ENCODE measurements at regions not wholly inside any gene's neighbourhood (a gene's known extent, or its start where the extent isn't known, plus 50 kb on each side); places are given as distances from the start of the nearest gene placed in this dataset.
"Not testable (repeated sequence)": the region's sequence is repeated elsewhere in the genome, so short reads cannot be mapped to it uniquely, and the experiment has no call there.

- H3K4me1 ChIP-seq: no peaks in the 10 kb centered on the region
- no peak overlapping the region for H3K4me2 ChIP-seq (ENCODE audit: low read length)
- no peaks in the 10 kb centered on the region for H3K36me3 ChIP-seq (ENCODE audit: control insufficient read depth, insufficient read depth, low read length)
- no peak overlapping the region for H3K27ac ChIP-seq
- no peak overlapping the region for H3K4me3 ChIP-seq (ENCODE audit: low read depth, low read length)
- no peaks in the 10 kb centered on the region for H3K79me2 ChIP-seq
- no peaks in the 10 kb centered on the region for H3K27me3 ChIP-seq (ENCODE audit: control insufficient read depth, insufficient read depth, low read length)
- no peak for TF ChIP-seq CTCF (IDR thresholded peaks at IDR 0.05)
- H3K9me3 ChIP-seq (ENCODE audit: control insufficient read depth, low read length): no peaks in the 10 kb centered on the region
- no peak overlapping the region for H3K9ac ChIP-seq
- no peak overlapping the region for H2AFZ ChIP-seq
Measured at GRCh38 chrX:41019041-41019392, 66.2 kb upstream of the USP9X start.

- no peak for TF ChIP-seq CTCF (IDR thresholded peaks at IDR 0.05)
Measured at GRCh38 chrX:41022566-41022965, 62.7 kb upstream of the USP9X start.

GRCh38 chrX:41023098-41023497, 62.1 kb upstream of the USP9X start:
- no peak overlapping the region for H3K9ac ChIP-seq
- no peaks in the 10 kb centered on the region for H3K79me2 ChIP-seq
- H3K4me2 ChIP-seq (ENCODE audit: low read length): no peak overlapping the region
- H2AFZ ChIP-seq: no peak overlapping the region
- no peaks in the 10 kb centered on the region for H3K27me3 ChIP-seq (ENCODE audit: control insufficient read depth, insufficient read depth, low read length)
- H3K36me3 ChIP-seq (ENCODE audit: control insufficient read depth, insufficient read depth, low read length): no peaks in the 10 kb centered on the region
- TF ChIP-seq CTCF (IDR thresholded peaks at IDR 0.05): no peak
- H3K27ac ChIP-seq: no peak overlapping the region
- H3K4me1 ChIP-seq: no peaks in the 10 kb centered on the region
- no peak overlapping the region for H3K4me3 ChIP-seq (ENCODE audit: low read depth, low read length)
- no peaks in the 10 kb centered on the region for H3K9me3 ChIP-seq (ENCODE audit: control insufficient read depth, low read length)

More at GRCh38 chrX:41022566-41022965, 62.7 kb upstream of the USP9X start:
- Histone ChIP-seq H3K27me3 (ENCODE audit: control insufficient read depth, insufficient read depth, low read length) (no peaks in the 10 kb centered on the region), H3K79me2 (no peaks in the 10 kb centered on the region), H3K36me3 (ENCODE audit: control insufficient read depth, insufficient read depth, low read length) (no peaks in the 10 kb centered on the region), H3K9ac (no peak overlapping the region), H3K4me3 (ENCODE audit: low read depth, low read length) (no peak overlapping the region), H3K4me1 (no peaks in the 10 kb centered on the region), H3K4me2 (ENCODE audit: low read length) (no peak overlapping the region), H3K9me3 (ENCODE audit: control insufficient read depth, low read length) (no peaks in the 10 kb centered on the region), H3K27ac (no peak overlapping the region), H2AFZ (no peak overlapping the region)

- H3K79me2 ChIP-seq; H3K9me3 ChIP-seq (ENCODE audit: control insufficient read depth, low read length); H3K4me1 ChIP-seq; H3K4me3 ChIP-seq (ENCODE audit: low read depth, low read length); H3K4me2 ChIP-seq (ENCODE audit: low read length); H3K27me3 ChIP-seq (ENCODE audit: control insufficient read depth, insufficient read depth, low read length); H3K9ac ChIP-seq; H3K36me3 ChIP-seq (ENCODE audit: control insufficient read depth, insufficient read depth, low read length); H3K27ac ChIP-seq; H2AFZ ChIP-seq: not testable (repeated sequence)
Measured at GRCh38 chrX:41024335-41024734, 60.9 kb upstream of the USP9X start.

GRCh38 chrX:41024755-41025154, 60.5 kb upstream of the USP9X start:
- no peak overlapping the region for H3K27ac ChIP-seq
- no peak overlapping the region for H3K4me2 ChIP-seq (ENCODE audit: low read length)
- no peaks in the 10 kb centered on the region for H3K4me1 ChIP-seq
- H3K36me3 ChIP-seq (ENCODE audit: control insufficient read depth, insufficient read depth, low read length): no peaks in the 10 kb centered on the region
- H3K4me3 ChIP-seq (ENCODE audit: low read depth, low read length): no peak overlapping the region
- no peaks in the 10 kb centered on the region for H3K27me3 ChIP-seq (ENCODE audit: control insufficient read depth, insufficient read depth, low read length)
- no peaks in the 10 kb centered on the region for H3K9me3 ChIP-seq (ENCODE audit: control insufficient read depth, low read length)
- H2AFZ ChIP-seq: no peak overlapping the region
- H3K9ac ChIP-seq: no peak overlapping the region
- H3K79me2 ChIP-seq: no peaks in the 10 kb centered on the region
- TF ChIP-seq CTCF (IDR thresholded peaks at IDR 0.05): no peak

Measured in parathyroid adenoma (tissue), 2 donors.